ENCODE measurements at regions not wholly inside any gene's neighbourhood (a gene's known extent, or its start where the extent isn't known, plus 50 kb on each side); places are given as distances from the start of the nearest gene placed in this dataset.

- TF ChIP-seq CTCF (IDR thresholded peaks at IDR 0.05; ENCODE audit: borderline replicate concordance, control extremely low read depth, extremely low read depth, insufficient read depth, missing control alignments), result no peak
- in situ Hi-C loops (cut with MboI; ENCODE audit: low sequenced_read_pairs, unreplicated experiment), result no loop called here
- DNase-seq (ENCODE audit: low spot score), result no peak
Observed at GRCh38 chr14:76311079-76311758, 64.7 kb upstream of the ESRRB start.

- TF ChIP-seq CTCF (IDR thresholded peaks at IDR 0.05; ENCODE audit: borderline replicate concordance, control extremely low read depth, extremely low read depth, insufficient read depth, missing control alignments), result no peak
- in situ Hi-C loops (cut with MboI; ENCODE audit: low sequenced_read_pairs, unreplicated experiment), result no loop called here
- no peak for DNase-seq (ENCODE audit: low spot score)
Observed at GRCh38 chr14:76312821-76313220, 63.1 kb upstream of the ESRRB start.

- in situ Hi-C loops (cut with MboI; ENCODE audit: low sequenced_read_pairs, unreplicated experiment), result no loop called here
- no peak for DNase-seq (ENCODE audit: low spot score)
- TF ChIP-seq CTCF (IDR thresholded peaks at IDR 0.05; ENCODE audit: borderline replicate concordance, control extremely low read depth, extremely low read depth, insufficient read depth, missing control alignments), result no peak
Observed at GRCh38 chr14:76313303-76313702, 62.6 kb upstream of the ESRRB start.

- no peak for DNase-seq (ENCODE audit: low spot score)
- in situ Hi-C loops (cut with MboI; ENCODE audit: low sequenced_read_pairs, unreplicated experiment), result no loop called here
- no peak for TF ChIP-seq CTCF (IDR thresholded peaks at IDR 0.05; ENCODE audit: borderline replicate concordance, control extremely low read depth, extremely low read depth, insufficient read depth, missing control alignments)
Observed at GRCh38 chr14:76313852-76314251, 62.1 kb upstream of the ESRRB start.

- no peak for DNase-seq (ENCODE audit: low spot score)
- TF ChIP-seq CTCF (IDR thresholded peaks at IDR 0.05; ENCODE audit: borderline replicate concordance, control extremely low read depth, extremely low read depth, insufficient read depth, missing control alignments), result no peak
- in situ Hi-C loops (cut with MboI; ENCODE audit: low sequenced_read_pairs, unreplicated experiment), result no loop called here
Observed at GRCh38 chr14:76314521-76315034, 61.4 kb upstream of the ESRRB start.

GRCh38 chr14:76320486-76320885, 55.5 kb upstream of the ESRRB start:
- no peak for TF ChIP-seq CTCF (IDR thresholded peaks at IDR 0.05; ENCODE audit: borderline replicate concordance, control extremely low read depth, extremely low read depth, insufficient read depth, missing control alignments)
- in situ Hi-C loops (cut with MboI; ENCODE audit: low sequenced_read_pairs, unreplicated experiment), result no loop called here
- no peak for DNase-seq (ENCODE audit: low spot score)
